Stimulated activated naive CD8-positive, alpha-beta T cell treated with anti-CD3 and anti-CD28 coated beads, Interleukin-15, Interleukin-2, amounts not matched to agents 100 ng/mL and 50 ng/mL, for 24 hours (primary cell): ENCODE measurements at regions not wholly inside any gene's neighbourhood (a gene's known extent, or its start where the extent isn't known, plus 50 kb on each side); places are given as distances from the start of the nearest gene placed in this dataset.

ENCODE experiments used
- H3K27ac Mint-ChIP-seq: one replicate; pipeline ENCODE4 v1.8.0; 2021; ENCODE audit warnings: mild to moderate bottlenecking, mixed read lengths
- H3K27me3 Mint-ChIP-seq: one replicate; pipeline ENCODE4 v1.8.0; 2021; ENCODE audit warnings: mixed read lengths
- H3K36me3 Mint-ChIP-seq: one replicate; pipeline ENCODE4 v1.8.0; 2021; ENCODE audit warnings: low read depth, mixed read lengths
- H3K4me1 Mint-ChIP-seq: one replicate; pipeline ENCODE4 v1.8.0; 2021; ENCODE audit warnings: low read depth, mixed read lengths
- H3K4me3 Mint-ChIP-seq: one replicate; pipeline ENCODE4 v1.8.0; 2021; ENCODE audit warnings: mild to moderate bottlenecking, mixed read lengths
- H3K9me3 Mint-ChIP-seq: one replicate; pipeline ENCODE4 v1.8.0; 2021; ENCODE audit warnings: mixed read lengths

GRCh38 chr21:16942703-16943102 lies 570.1 kb upstream of the CXADR start:
- Mint-ChIP-seq H3K27me3 (no peaks in the 10 kb centered on the region), H3K9me3 (peaks cover 25% of the 10 kb centered on the region), H3K36me3 (no peaks in the 10 kb centered on the region), H3K27ac (no peak overlapping the region), H3K4me1 (no peaks in the 10 kb centered on the region), H3K4me3 (no peak overlapping the region)

GRCh38 chr21:16943231-16943630 lies 569.6 kb upstream of the CXADR start:
- Mint-ChIP-seq H3K9me3 (peaks cover 21% of the 10 kb centered on the region), H3K27ac (no peak overlapping the region), H3K4me3 (no peak overlapping the region), H3K4me1 (no peaks in the 10 kb centered on the region), H3K27me3 (no peaks in the 10 kb centered on the region), H3K36me3 (no peaks in the 10 kb centered on the region)

- peaks cover 16% of the 10 kb centered on the region for H3K9me3 Mint-ChIP-seq
- no peak overlapping the region for H3K27ac Mint-ChIP-seq
- no peaks in the 10 kb centered on the region for H3K27me3 Mint-ChIP-seq
- H3K4me1 Mint-ChIP-seq = no peaks in the 10 kb centered on the region
- no peak overlapping the region for H3K4me3 Mint-ChIP-seq
- no peaks in the 10 kb centered on the region for H3K36me3 Mint-ChIP-seq
These were observed 567.3 kb upstream of the CXADR start for GRCh38 chr21:16945580-16945979.

- H3K4me3 Mint-ChIP-seq = no peak overlapping the region
- no peak overlapping the region for H3K27ac Mint-ChIP-seq
- no peaks in the 10 kb centered on the region for H3K36me3 Mint-ChIP-seq
- peaks cover 17% of the 10 kb centered on the region for H3K9me3 Mint-ChIP-seq
- no peaks in the 10 kb centered on the region for H3K4me1 Mint-ChIP-seq
- no peaks in the 10 kb centered on the region for H3K27me3 Mint-ChIP-seq
These were observed 556.0 kb upstream of the CXADR start for GRCh38 chr21:16956824-16957223.

GRCh38 chr21:16965424-16965823 lies 547.4 kb upstream of the CXADR start:
- Mint-ChIP-seq H3K36me3 (no peaks in the 10 kb centered on the region), H3K4me3 (no peak overlapping the region), H3K9me3 (peaks cover 11% of the 10 kb centered on the region), H3K27ac (no peak overlapping the region), H3K27me3 (no peaks in the 10 kb centered on the region), H3K4me1 (no peaks in the 10 kb centered on the region)

DNA sequence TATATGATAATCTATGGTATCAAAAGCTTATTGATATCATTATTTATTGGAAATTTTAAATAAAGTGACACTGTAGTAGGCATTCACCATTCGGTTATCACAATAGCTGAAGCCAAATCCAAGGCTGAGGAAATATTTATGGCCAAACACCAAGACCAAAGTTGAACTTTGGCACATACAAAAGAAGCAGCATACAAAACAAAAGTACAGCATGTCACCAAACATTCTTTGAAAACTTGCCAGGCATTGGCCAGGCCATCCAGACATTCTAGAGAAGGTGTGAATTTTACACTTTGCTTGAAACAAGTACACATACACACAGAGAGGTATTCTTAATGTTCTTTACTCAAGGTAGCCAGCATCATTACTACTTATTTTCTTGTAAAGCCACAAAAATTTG lies 544.4 kb upstream of the CXADR start:
- H3K9me3 Mint-ChIP-seq = peaks cover 13% of the 10 kb centered on the region
- H3K4me3 Mint-ChIP-seq = no peak overlapping the region
- H3K36me3 Mint-ChIP-seq = no peaks in the 10 kb centered on the region
- no peak overlapping the region for H3K27ac Mint-ChIP-seq
- H3K4me1 Mint-ChIP-seq = no peaks in the 10 kb centered on the region
- no peaks in the 10 kb centered on the region for H3K27me3 Mint-ChIP-seq

DNA sequence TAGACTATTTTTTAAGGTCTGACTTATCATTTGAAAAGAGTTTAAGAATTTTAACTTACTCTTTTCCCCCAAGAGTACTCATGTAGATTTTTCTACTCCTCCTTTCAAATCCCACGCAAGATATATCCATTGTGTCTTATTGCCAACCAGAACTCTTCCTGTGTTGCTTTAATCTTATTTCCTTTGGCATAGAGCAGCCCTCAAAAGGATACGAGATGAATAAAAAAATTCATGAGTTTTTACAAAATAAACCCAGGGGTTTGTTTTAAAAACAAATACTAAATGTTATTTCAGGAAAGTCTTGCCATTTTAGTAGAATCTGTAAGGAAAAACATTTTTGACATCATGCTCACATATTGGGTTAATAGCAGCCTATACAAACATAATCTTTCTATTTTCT lies 543.2 kb upstream of the CXADR start:
- no peaks in the 10 kb centered on the region for H3K36me3 Mint-ChIP-seq
- H3K27me3 Mint-ChIP-seq = no peaks in the 10 kb centered on the region
- H3K4me3 Mint-ChIP-seq = no peak overlapping the region
- H3K9me3 Mint-ChIP-seq = peaks cover 11% of the 10 kb centered on the region
- H3K27ac Mint-ChIP-seq = no peak overlapping the region
- no peaks in the 10 kb centered on the region for H3K4me1 Mint-ChIP-seq

GRCh38 chr21:16974060-16974459 lies 538.8 kb upstream of the CXADR start:
- Mint-ChIP-seq H3K27ac (no peak overlapping the region), H3K4me3 (no peak overlapping the region), H3K36me3 (no peaks in the 10 kb centered on the region), H3K27me3 (no peaks in the 10 kb centered on the region), H3K4me1 (no peaks in the 10 kb centered on the region), H3K9me3 (peaks cover 4% of the 10 kb centered on the region)

DNA sequence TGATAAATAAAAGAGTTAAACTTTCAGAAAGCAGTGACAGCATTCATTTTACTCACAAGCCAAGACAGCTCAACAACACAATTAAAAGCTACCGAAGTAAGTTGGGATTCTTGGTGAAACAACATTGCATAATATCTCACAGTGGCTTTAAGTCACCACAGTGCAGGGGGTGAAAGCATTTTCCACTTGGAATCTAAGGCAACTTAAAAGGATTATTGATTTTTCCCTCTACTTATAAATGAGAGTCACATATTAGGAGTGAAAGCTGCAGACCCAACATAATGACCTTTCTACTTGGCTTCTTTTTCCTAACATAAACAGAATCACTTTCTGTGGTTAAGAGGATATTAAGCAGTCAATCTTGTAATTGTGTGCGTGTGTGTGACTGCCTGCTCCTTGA lies 536.6 kb upstream of the CXADR start:
- no peaks in the 10 kb centered on the region for H3K36me3 Mint-ChIP-seq
- H3K27ac Mint-ChIP-seq = no peak overlapping the region
- no peaks in the 10 kb centered on the region for H3K4me1 Mint-ChIP-seq
- no peaks in the 10 kb centered on the region for H3K27me3 Mint-ChIP-seq
- H3K4me3 Mint-ChIP-seq = no peak overlapping the region
- H3K9me3 Mint-ChIP-seq = no peaks in the 10 kb centered on the region

DNA sequence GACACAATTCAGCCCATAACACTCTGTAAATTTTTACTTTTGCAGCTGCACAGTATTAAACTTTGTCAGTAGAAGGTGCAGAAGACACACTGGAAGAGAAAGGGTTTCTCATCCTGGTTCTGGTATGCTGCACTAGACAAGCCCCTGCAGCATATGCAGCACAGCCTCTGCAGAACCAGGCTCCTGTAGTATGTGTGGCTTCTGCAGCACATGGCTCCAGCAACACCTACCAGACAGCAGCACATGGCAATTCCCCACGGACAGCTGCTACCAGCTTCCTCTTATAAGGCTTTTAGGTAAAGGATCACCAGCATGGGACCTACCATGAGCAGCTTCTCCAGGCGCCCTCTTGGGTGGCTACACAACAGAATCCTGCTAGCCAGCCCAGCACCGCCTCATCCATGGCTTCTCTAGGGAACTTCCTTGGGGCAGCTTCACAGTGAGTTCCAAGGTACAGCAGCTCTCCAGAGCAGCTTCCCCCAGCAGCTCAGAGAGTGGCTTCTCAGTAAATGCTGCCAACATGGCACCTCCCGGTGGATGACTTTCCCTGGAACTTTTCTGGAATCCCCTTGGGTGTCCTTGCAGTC lies 534.4 kb upstream of the CXADR start:
- Mint-ChIP-seq H3K4me3 (no peak overlapping the region), H3K36me3 (no peaks in the 10 kb centered on the region), H3K4me1 (no peaks in the 10 kb centered on the region), H3K9me3 (no peaks in the 10 kb centered on the region), H3K27ac (no peak overlapping the region), H3K27me3 (no peaks in the 10 kb centered on the region)

GRCh38 chr21:16979574-16979973 lies 533.3 kb upstream of the CXADR start:
- H3K36me3 Mint-ChIP-seq = no peaks in the 10 kb centered on the region
- H3K27me3 Mint-ChIP-seq = no peaks in the 10 kb centered on the region
- H3K4me1 Mint-ChIP-seq = no peaks in the 10 kb centered on the region
- H3K27ac Mint-ChIP-seq = no peak overlapping the region
- peaks cover 3% of the 10 kb centered on the region for H3K9me3 Mint-ChIP-seq
- no peak overlapping the region for H3K4me3 Mint-ChIP-seq

DNA sequence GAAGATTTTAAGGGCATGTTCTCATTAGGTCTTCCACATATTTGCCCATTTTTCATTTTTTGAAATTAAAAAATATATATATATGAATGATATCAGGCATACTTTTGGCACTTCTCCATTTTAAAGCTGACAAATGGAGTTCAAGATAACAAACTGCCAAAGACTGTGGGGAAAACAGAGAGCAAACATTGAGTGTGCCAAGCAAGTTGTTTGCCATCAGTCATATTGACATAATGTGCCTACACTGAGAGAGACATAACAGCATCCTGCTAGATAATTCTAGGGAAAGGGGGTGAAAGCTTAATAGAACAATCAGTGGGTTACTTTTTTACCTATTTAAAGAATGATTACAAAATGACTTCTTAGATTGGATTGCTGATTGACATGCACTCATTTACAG lies 529.4 kb upstream of the CXADR start:
- Mint-ChIP-seq H3K27ac (no peak overlapping the region), H3K36me3 (no peaks in the 10 kb centered on the region), H3K4me3 (no peak overlapping the region), H3K9me3 (peaks cover 7% of the 10 kb centered on the region), H3K4me1 (no peaks in the 10 kb centered on the region), H3K27me3 (no peaks in the 10 kb centered on the region)

DNA sequence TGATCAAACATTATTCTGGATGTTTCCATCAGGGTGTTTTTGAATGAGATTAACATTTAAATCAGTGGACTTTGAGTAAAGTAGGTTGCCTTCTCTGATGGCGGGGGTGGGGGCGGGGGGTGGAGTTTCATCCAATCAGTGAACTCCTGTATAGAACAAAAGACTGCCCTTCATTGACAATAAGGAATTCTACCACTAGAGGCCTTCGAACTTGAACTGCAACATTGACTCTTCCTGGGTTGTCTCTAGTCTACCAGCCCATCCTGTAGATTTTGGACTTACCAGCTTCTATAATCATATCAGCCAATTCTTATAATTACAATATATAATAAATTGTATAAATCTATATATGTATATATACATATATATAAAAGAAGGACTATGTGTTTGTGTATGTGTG lies 520.4 kb upstream of the CXADR start:
- peaks cover 6% of the 10 kb centered on the region for H3K9me3 Mint-ChIP-seq
- H3K27ac Mint-ChIP-seq = no peak overlapping the region

GRCh38 chr21:16993416-16994038 lies 519.3 kb upstream of the CXADR start:
- H3K36me3 Mint-ChIP-seq = no peaks in the 10 kb centered on the region
- H3K27ac Mint-ChIP-seq = no peak overlapping the region
- no peaks in the 10 kb centered on the region for H3K27me3 Mint-ChIP-seq
- no peak overlapping the region for H3K4me3 Mint-ChIP-seq
- H3K4me1 Mint-ChIP-seq = no peaks in the 10 kb centered on the region
- H3K9me3 Mint-ChIP-seq = peaks cover 9% of the 10 kb centered on the region

More for the DNA sequence above, 520.4 kb upstream of the CXADR start:
- H3K4me3 Mint-ChIP-seq = no peak overlapping the region
- no peaks in the 10 kb centered on the region for H3K4me1 Mint-ChIP-seq
- H3K27me3 Mint-ChIP-seq = no peaks in the 10 kb centered on the region
- no peaks in the 10 kb centered on the region for H3K36me3 Mint-ChIP-seq

DNA sequence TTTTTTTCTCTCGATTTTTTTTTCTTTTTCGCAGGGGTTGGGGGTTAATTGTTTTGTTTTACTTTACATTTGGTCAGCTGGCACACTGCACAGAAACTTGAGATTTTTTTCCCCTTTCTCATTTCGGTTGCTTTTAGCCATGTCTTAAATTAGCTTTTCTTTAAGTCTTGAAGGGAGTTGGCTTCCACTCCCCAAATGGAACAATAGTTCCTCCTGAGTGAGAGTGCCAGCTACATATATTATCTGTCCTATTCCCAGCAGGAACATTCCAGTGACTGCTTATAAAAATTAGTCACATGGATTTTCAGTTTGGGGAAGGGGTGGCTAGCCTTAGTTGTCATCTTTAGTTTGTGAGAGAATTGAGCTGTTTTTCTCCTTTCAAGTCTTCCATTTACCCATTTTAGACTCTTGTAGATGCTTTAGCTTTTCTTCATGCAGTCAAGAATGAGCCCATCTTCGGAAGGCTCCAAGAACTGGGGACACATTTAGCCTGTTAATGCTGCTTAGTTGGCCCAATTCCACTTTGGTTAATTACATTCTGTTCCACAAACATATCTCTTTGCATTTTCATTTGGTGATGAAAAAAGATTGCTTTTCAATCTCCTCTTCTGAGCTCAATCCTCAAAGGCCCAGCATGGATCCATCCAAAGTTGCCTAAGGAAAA lies 510.1 kb upstream of the CXADR start:
- H3K36me3 Mint-ChIP-seq = no peaks in the 10 kb centered on the region
- H3K9me3 Mint-ChIP-seq = peaks cover 18% of the 10 kb centered on the region
- no peak overlapping the region for H3K4me3 Mint-ChIP-seq
- H3K27ac Mint-ChIP-seq = no peak overlapping the region
- peaks cover 6% of the 10 kb centered on the region for H3K4me1 Mint-ChIP-seq
- H3K27me3 Mint-ChIP-seq = no peaks in the 10 kb centered on the region

GRCh38 chr21:17003258-17003615 lies 509.6 kb upstream of the CXADR start:
- Mint-ChIP-seq H3K36me3 (no peaks in the 10 kb centered on the region), H3K9me3 (peaks cover 18% of the 10 kb centered on the region), H3K4me1 (peaks cover 6% of the 10 kb centered on the region), H3K4me3 (no peak overlapping the region), H3K27ac (no peak overlapping the region), H3K27me3 (no peaks in the 10 kb centered on the region)
